ENCODE measurements at regions not wholly inside any gene's neighbourhood (a gene's known extent, or its start where the extent isn't known, plus 50 kb on each side); places are given as distances from the start of the nearest gene placed in this dataset.

DNA sequence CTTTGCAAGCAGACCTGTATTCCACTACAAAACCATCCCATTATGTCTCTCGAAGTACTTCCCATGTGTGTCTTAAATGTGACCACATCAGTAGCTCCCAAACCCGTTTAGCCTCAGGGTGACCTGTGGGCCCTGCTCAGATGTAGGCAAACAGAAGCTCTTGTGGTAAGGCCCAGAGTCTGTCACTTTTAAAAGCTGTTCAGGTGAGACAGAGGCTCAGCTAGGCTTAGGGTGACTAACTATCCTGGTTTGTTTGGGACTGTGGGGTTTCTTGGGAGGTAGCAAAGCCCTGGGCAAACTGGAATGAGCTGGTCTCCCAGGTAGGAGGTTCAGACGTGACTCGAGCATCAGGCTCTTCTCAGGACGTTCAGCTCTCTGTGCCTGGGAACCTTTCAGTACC lies 64.5 kb upstream of the VASH1 start:
- TF ChIP-seq, protein P1, sequence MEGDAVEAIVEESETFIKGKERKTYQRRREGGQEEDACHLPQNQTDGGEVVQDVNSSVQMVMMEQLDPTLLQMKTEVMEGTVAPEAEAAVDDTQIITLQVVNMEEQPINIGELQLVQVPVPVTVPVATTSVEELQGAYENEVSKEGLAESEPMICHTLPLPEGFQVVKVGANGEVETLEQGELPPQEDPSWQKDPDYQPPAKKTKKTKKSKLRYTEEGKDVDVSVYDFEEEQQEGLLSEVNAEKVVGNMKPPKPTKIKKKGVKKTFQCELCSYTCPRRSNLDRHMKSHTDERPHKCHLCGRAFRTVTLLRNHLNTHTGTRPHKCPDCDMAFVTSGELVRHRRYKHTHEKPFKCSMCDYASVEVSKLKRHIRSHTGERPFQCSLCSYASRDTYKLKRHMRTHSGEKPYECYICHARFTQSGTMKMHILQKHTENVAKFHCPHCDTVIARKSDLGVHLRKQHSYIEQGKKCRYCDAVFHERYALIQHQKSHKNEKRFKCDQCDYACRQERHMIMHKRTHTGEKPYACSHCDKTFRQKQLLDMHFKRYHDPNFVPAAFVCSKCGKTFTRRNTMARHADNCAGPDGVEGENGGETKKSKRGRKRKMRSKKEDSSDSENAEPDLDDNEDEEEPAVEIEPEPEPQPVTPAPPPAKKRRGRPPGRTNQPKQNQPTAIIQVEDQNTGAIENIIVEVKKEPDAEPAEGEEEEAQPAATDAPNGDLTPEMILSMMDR (conservative IDR thresholded peaks at IDR 0.05 in 1 of 2, IDR thresholded peaks at IDR 0.05 in 1 of 2; ENCODE audit: low read depth in 1 of 2, low read length in 2 of 2), result no peak
- no peak for TF ChIP-seq EZH2 (IDR thresholded peaks at IDR 0.05; ENCODE audit: low read length, missing control alignments)

Measured in fibroblast of lung (primary cell).